T-helper 1 cell treated with Interleukin-12 subunit alpha and Interleukin-12 subunit beta and Interleukin-4 antibody, amounts not matched to agents 30 μg/mL and 1 μg/mL, for 36 hours (primary cell): ENCODE measurements at regions not wholly inside any gene's neighbourhood (a gene's known extent, or its start where the extent isn't known, plus 50 kb on each side); places are given as distances from the start of the nearest gene placed in this dataset.

Experiments
- H3K27ac Mint-ChIP-seq: one replicate; pipeline ENCODE4 v1.8.0; 2021; ENCODE audit warnings: mild to moderate bottlenecking, mixed read lengths
- H3K27me3 Mint-ChIP-seq: one replicate; pipeline ENCODE4 v1.8.0; 2021; ENCODE audit warnings: low read depth, mixed read lengths
- H3K36me3 Mint-ChIP-seq: one replicate; pipeline ENCODE4 v1.8.0; 2021; ENCODE audit warnings: low read depth, mixed read lengths
- H3K4me1 Mint-ChIP-seq: one replicate; pipeline ENCODE4 v1.8.0; 2021; ENCODE audit warnings: low read depth, mixed read lengths
- H3K4me3 Mint-ChIP-seq: one replicate; pipeline ENCODE4 v1.8.0; 2021; ENCODE audit warnings: mild to moderate bottlenecking, moderate library complexity, mixed read lengths
- H3K9me3 Mint-ChIP-seq: one replicate; pipeline ENCODE4 v1.8.0; 2021; ENCODE audit warnings: mixed read lengths

GRCh38 chr21:35690436-35690835 is 369.9 kb downstream of the SETD4 start:
- H3K4me1 Mint-ChIP-seq, result no peaks in the 10 kb centered on the region
- no peaks in the 10 kb centered on the region for H3K9me3 Mint-ChIP-seq
- H3K4me3 Mint-ChIP-seq, result no peak overlapping the region
- no peak overlapping the region for H3K27ac Mint-ChIP-seq
- no peaks in the 10 kb centered on the region for H3K36me3 Mint-ChIP-seq
- peaks cover 16% of the 10 kb centered on the region for H3K27me3 Mint-ChIP-seq

DNA sequence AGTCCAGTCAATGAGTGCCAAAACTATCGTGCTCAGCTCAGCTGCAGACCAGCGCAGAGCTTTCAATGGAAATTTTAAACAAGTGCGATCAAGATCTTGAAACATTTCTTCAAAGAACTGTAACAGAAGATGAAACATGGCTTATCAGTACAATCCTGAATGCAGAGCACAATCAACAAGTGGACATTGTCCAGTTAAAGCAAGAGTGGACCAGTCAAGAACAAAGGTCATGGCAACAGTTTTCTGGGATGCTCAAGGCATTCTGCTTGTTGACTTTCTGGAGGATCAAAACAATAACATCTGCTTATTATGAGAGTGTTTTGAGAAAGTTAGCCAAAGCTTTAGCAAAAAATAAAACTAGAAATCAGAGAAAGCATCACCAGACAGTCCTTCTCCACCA is 374.2 kb downstream of the SETD4 start:
- peaks cover 21% of the 10 kb centered on the region for H3K27me3 Mint-ChIP-seq
- H3K27ac Mint-ChIP-seq, result no peak overlapping the region

DNA sequence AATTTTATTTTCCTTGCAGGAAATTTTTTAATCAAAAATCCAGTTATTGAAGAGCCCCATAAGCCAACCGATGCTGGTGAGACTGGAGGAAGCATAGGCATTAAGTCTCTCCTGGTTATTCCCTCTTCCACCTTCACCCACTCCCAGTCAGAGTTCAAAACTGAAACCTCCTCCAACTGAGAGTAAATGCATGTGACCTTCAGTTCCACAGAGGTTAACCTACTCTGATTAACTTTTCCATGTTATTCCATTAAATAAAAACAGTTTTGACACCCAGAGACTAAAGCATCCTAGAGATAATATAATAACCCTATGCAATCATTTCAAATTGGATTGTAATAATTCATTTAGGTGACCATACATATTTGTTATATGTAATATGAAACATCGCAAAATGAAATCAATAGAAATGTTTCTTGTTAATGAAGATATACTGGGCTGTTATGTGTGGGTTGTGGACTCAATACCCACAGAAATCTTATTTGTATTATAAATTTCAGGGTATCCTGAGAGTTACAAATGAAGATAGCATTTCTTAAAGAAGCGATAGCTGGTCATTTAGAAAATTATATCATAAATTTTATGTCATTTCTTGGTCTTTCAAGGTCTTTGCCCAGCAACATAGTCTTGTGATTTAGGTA is 376.5 kb downstream of the SETD4 start:
- Mint-ChIP-seq H3K4me3 (no peak overlapping the region), H3K4me1 (peaks cover 6% of the 10 kb centered on the region), H3K27me3 (peaks cover 33% of the 10 kb centered on the region), H3K9me3 (no peaks in the 10 kb centered on the region), H3K36me3 (no peaks in the 10 kb centered on the region), H3K27ac (no peak overlapping the region)

More for the DNA sequence above, 374.2 kb downstream of the SETD4 start:
- no peaks in the 10 kb centered on the region for H3K9me3 Mint-ChIP-seq
- H3K4me1 Mint-ChIP-seq, result peaks cover 6% of the 10 kb centered on the region
- H3K36me3 Mint-ChIP-seq, result no peaks in the 10 kb centered on the region
- no peak overlapping the region for H3K4me3 Mint-ChIP-seq

- Mint-ChIP-seq H3K4me1 (peaks cover 6% of the 10 kb centered on the region), H3K4me3 (no peak overlapping the region), H3K9me3 (no peaks in the 10 kb centered on the region), H3K27me3 (peaks cover 31% of the 10 kb centered on the region), H3K27ac (no peak overlapping the region), H3K36me3 (no peaks in the 10 kb centered on the region)
Measured at GRCh38 chr21:35682904-35683549, 377.3 kb downstream of the SETD4 start.

GRCh38 chr21:35681946-35682345 is 378.4 kb downstream of the SETD4 start:
- Mint-ChIP-seq H3K4me3 (no peak overlapping the region), H3K9me3 (no peaks in the 10 kb centered on the region), H3K27ac (no peak overlapping the region), H3K36me3 (no peaks in the 10 kb centered on the region), H3K4me1 (peaks cover 6% of the 10 kb centered on the region), H3K27me3 (peaks cover 20% of the 10 kb centered on the region)

DNA sequence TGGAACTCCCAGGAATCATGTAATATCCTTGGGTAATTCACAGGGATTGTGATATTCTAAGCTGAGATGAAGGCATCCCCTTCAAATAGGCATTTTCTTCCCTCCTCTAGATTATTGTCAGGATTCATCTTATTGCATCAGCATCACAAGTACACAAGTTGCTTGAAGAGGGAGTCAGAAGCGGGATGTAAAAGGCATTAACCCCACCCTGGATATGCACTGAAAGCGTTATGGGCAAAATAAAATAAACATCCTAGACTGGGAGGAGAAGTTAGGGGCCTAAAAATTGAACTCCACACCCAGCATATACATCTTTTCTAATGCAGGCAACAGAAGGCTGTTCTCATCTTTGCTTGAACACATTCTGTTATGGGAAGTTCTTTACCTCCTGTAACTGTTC is 381.2 kb downstream of the SETD4 start:
- Mint-ChIP-seq H3K9me3 (no peaks in the 10 kb centered on the region), H3K27ac (no peak overlapping the region), H3K4me1 (peaks cover 6% of the 10 kb centered on the region), H3K27me3 (peaks cover 12% of the 10 kb centered on the region), H3K36me3 (no peaks in the 10 kb centered on the region), H3K4me3 (no peak overlapping the region)

DNA sequence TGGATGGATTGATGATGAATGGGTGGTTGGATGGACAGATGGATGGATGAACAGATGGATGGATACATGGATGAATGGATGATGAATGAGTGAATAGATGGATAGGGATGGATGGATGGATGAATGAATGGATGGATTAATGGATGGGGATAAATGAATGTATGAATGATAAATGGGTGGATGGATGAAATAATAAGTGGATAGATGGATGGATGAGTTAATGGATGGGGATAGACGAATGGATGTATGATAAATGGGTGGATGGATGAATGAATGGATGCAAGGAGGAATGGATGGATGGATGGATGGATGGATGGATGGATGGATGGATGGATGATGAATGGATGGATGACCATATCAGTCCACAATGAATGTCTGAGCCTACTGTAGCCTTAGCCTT is 381.9 kb downstream of the SETD4 start:
- no peak overlapping the region for H3K27ac Mint-ChIP-seq
- H3K27me3 Mint-ChIP-seq, result peaks cover 12% of the 10 kb centered on the region
- peaks cover 6% of the 10 kb centered on the region for H3K4me1 Mint-ChIP-seq

GRCh38 chr21:35677298-35677841 is 383.0 kb downstream of the SETD4 start:
- no peaks in the 10 kb centered on the region for H3K36me3 Mint-ChIP-seq
- H3K27me3 Mint-ChIP-seq, result peaks cover 13% of the 10 kb centered on the region
- H3K27ac Mint-ChIP-seq, result no peak overlapping the region
- H3K9me3 Mint-ChIP-seq, result no peaks in the 10 kb centered on the region
- no peaks in the 10 kb centered on the region for H3K4me1 Mint-ChIP-seq
- no peak overlapping the region for H3K4me3 Mint-ChIP-seq

More for the DNA sequence above, 381.9 kb downstream of the SETD4 start:
- Mint-ChIP-seq H3K4me3 (no peak overlapping the region), H3K36me3 (no peaks in the 10 kb centered on the region), H3K9me3 (no peaks in the 10 kb centered on the region)

- no peak overlapping the region for H3K27ac Mint-ChIP-seq
- H3K36me3 Mint-ChIP-seq, result no peaks in the 10 kb centered on the region
Measured at GRCh38 chr21:35674895-35675470, 385.3 kb downstream of the SETD4 start.

GRCh38 chr21:35674091-35674671 is 386.1 kb downstream of the SETD4 start:
- H3K36me3 Mint-ChIP-seq, result no peaks in the 10 kb centered on the region
- H3K4me3 Mint-ChIP-seq, result no peak overlapping the region
- H3K9me3 Mint-ChIP-seq, result no peaks in the 10 kb centered on the region
- no peaks in the 10 kb centered on the region for H3K4me1 Mint-ChIP-seq
- no peak overlapping the region for H3K27ac Mint-ChIP-seq
- H3K27me3 Mint-ChIP-seq, result peaks cover 9% of the 10 kb centered on the region

More at GRCh38 chr21:35674895-35675470, 385.3 kb downstream of the SETD4 start:
- Mint-ChIP-seq H3K9me3 (no peaks in the 10 kb centered on the region), H3K4me3 (no peak overlapping the region), H3K27me3 (peaks cover 12% of the 10 kb centered on the region), H3K4me1 (no peaks in the 10 kb centered on the region)

DNA sequence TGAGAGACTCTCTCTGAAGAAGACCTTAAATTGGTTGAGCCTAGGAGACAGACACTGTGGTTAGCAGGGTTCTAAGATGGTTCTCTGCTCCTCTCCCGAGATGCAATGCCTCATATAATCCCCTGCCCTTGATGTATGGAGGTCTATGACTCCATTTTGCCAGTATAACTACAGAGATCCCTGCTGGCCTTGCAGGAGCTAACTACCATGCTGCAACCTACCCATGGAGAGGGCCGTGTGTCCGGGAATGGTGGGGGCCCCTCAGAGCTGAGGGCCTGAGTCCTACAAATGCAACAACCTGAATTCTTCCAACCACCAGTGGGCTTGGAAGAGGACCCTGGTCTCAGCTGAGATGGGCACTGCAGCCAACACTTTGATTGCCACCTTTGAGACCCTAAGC is 388.0 kb downstream of the SETD4 start:
- no peak overlapping the region for H3K27ac Mint-ChIP-seq
- no peaks in the 10 kb centered on the region for H3K4me1 Mint-ChIP-seq
- no peaks in the 10 kb centered on the region for H3K9me3 Mint-ChIP-seq
- H3K36me3 Mint-ChIP-seq, result no peaks in the 10 kb centered on the region
- H3K27me3 Mint-ChIP-seq, result peaks cover 9% of the 10 kb centered on the region
- no peak overlapping the region for H3K4me3 Mint-ChIP-seq

DNA sequence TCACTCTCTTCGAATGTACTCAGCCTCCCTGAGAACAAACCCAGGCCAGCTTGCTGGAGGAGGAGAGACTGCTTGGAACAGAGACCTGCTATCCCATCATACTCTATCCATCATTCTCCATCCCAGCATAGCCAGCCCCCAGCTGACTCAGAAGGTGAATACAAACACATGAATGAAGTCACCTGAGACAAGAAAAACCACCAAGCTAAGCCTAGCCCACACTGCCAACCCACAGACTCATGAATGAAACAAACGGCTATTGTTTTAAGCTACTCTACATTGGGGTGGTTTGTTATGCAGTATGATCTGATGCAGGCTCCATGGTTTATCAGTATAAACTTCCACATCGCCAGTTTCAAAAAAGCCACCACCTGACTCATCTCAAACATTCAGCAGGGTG is 395.6 kb downstream of the SETD4 start:
- no peaks in the 10 kb centered on the region for H3K36me3 Mint-ChIP-seq
- H3K4me1 Mint-ChIP-seq, result no peaks in the 10 kb centered on the region
- peaks cover 15% of the 10 kb centered on the region for H3K27me3 Mint-ChIP-seq
- no peak overlapping the region for H3K4me3 Mint-ChIP-seq
- H3K27ac Mint-ChIP-seq, result no peak overlapping the region
- no peaks in the 10 kb centered on the region for H3K9me3 Mint-ChIP-seq

GRCh38 chr21:35663856-35664606 is 396.3 kb downstream of the SETD4 start:
- Mint-ChIP-seq H3K27ac (no peak overlapping the region), H3K4me1 (no peaks in the 10 kb centered on the region), H3K9me3 (no peaks in the 10 kb centered on the region), H3K4me3 (no peak overlapping the region), H3K27me3 (peaks cover 15% of the 10 kb centered on the region), H3K36me3 (no peaks in the 10 kb centered on the region)

DNA sequence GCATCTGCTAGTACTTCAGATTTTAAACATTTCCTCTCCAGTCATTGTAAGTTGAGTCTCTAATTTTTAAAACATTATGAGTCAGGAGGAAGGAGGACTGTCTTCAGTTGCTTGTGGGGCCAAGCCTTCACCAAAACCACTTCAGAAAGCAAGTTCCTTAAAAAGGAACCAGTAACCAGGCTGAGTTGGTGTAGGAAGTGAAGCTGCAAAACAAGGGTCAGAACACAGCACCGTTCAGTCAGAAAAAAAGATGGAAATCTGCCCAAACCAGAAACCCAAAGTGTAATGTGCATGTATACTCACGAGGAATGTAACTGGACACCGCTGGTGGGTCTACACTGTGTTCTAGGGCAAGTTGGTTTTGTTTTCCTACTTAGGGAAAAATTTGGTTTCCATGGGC is 402.1 kb downstream of the SETD4 start:
- H3K9me3 Mint-ChIP-seq, result no peaks in the 10 kb centered on the region
- H3K4me1 Mint-ChIP-seq, result peaks cover 12% of the 10 kb centered on the region
- H3K27ac Mint-ChIP-seq, result no peak overlapping the region
- H3K4me3 Mint-ChIP-seq, result no peak overlapping the region
- peaks cover 4% of the 10 kb centered on the region for H3K27me3 Mint-ChIP-seq
- H3K36me3 Mint-ChIP-seq, result no peaks in the 10 kb centered on the region
